SIG-M5 treated with dmso at 0.1 percent for 504 hours (cell line): ENCODE measurements at regions not wholly inside any gene's neighbourhood (a gene's known extent, or its start where the extent isn't known, plus 50 kb on each side); places are given as distances from the start of the nearest gene placed in this dataset.

Experiments used
- DNase-seq: peaks from one replicate; lab custom pipeline; 2025; ENCODE audit not compliant: unreplicated experiment; lab: John Stamatoyannopoulos, UW

DNA sequence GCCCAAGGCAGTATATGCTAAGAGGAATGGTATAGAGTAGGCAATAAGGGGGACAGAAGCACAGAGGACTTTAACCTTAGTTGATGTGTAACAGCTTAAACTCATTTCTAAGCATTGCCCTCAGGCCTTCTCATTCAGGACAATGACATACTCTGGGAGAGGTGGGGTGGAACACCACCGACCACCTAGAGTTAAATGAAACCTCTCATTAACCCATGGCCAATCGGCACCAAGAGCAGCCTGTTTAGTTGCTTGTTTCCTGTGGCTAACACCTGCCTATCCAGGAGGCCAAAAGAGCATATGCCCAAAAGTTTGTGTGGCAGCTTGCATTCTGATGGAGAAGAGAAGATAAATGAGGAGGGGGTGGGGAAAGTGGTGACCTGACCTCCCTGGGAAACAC is 50.0 kb downstream of the PABIR2 start:
- no peak for DNase-seq

DNA sequence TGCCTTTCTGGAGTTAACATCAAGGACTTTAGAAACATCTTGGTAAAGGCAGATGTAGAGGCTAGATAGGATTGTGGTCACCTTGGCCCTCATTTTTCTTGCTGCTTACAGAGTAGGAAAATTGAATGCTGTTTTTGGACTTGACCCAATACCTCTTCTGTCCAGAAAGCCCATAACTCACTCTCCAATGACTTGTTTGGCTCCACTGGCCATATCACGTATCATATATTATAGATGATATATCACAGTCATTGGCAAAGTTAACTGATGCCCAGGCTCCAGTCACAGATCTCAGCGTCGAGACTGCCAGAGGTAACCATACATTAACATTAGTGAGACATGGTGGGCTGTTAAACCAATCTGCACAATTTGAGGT is 50.6 kb downstream of the PABIR2 start:
- no peak for DNase-seq

DNA sequence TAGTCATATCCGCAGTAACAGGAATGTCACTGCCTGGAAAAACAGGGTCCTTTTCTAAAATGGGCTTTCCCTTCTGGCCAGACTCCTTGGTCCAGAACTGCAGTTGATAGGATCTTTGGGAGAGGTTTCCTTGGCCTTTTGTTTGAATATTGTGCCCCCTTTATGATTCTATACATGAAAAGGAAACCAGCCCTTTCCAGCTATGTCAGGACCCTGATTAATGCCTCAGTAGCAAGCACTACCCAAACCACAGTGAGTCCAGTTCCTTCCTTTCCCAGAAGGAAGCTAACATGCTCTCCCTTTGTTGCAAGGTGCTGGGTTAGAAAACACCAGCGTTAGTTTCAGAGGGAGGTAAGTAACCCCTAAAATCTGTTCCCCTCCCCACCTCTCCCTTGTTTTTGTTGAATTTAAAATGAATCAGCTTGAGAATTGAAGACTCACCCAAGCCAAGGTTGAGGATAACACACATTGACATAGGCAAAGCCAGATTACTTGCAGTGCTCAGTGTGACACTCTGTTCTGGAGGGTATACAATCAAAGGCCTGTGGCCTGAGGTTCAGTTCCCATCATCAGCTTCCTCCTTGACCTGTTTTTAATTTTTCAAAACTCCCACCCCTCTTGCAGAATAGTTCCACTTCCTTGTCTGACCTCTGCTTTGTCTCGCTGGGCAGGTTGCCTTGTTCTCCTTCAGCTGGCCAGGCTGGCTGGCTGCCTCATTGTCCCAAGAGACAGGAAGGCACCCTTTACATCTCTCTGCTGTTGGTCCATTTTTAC is 51.2 kb downstream of the PABIR2 start:
- peak; percentile 8 for DNase-seq

DNA sequence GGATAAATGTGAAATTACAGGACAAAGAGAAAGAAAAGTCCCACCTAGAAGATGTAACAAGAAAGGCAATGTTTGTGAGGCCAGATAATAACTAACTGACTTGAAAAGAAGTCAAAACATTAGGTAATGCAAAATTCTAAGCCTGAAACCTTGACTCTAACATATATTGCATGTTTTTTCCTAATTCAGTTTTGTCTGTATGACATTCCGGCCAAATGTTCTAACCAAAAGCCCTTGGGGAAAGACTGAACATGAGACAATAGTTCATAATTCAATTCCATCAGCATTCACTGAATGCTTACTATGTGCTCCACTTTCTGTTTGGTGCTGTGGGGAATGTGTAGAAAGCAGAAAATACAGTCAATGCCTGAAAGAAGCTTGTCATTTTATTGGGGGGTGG is 53.9 kb downstream of the PABIR2 start:
- no peak for DNase-seq

DNA sequence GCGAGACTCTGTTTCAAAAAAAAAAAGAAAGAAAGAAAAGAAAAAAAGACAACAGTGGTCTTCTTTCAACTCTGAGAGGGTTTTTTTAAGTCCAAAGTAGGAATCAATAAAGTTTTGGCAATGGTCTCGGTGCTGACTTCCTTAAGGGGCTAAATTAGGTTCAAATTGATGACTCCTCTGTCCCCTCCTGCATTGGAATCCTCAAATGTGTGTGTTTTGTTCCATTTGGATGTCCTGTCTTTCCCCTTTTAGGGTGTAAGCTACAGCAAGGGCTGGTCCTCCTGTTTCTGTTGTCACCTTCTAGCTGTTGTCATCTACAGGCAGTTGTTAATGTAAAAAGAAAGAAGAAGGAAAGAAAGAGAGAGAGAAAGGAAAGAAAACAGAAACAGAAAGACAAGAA is 54.4 kb downstream of the PABIR2 start:
- DNase-seq: no peak

DNA sequence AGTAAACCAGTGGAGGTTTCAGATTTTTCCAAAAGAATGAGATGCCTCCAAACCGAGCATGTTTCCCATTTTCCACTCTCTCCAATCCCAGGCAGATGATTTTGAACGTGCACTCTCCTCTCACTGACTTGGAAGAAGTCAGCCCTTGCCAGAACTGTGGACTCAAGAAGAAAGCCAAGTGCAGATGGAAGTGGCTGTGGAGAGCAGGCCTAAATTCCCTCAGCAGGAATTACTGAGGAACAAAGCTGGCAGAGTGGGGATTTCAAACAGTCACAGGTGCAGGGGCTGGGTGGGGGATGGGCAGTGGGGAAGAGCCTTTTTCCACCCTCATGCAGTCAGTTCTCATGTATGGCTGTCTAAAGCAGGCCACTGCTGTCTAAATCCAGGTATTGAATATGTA is 55.3 kb downstream of the PABIR2 start:
- no peak for DNase-seq

DNA sequence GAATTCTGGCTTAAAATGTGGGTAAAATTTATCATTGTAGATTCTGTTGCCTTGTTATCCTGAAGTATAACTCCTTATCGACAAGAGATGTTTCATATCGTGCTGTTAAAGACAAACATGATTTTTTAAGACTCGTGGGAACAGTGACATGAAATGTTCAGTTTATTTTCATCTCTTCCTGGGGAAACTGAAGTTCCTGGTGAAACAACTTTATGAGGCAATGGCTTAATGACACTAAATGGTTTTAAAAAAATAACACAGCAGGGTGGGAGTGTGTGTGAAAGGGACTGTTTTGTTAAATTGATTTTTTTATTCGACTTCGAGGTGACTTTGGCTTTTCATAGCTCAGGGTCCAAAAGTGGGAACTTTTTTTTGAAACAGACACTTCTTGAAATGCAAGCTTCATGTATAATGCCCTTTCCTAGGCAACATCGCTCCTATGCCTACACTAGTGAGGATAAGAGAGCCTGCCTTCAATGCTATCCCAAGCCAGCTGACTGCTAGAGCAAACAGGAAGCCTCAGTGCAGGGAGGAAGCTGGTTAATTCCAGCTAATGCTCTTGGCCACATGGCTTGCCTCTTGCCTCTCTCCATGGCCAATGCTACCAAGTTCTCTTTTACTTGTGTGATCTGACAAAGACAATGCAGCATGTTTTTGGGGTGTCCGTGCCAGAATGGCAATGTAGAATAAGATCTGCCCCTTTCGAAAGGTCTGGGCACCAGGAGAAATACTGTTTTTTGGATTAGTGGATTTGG is 57.8 kb downstream of the PABIR2 start:
- no peak for DNase-seq

DNA sequence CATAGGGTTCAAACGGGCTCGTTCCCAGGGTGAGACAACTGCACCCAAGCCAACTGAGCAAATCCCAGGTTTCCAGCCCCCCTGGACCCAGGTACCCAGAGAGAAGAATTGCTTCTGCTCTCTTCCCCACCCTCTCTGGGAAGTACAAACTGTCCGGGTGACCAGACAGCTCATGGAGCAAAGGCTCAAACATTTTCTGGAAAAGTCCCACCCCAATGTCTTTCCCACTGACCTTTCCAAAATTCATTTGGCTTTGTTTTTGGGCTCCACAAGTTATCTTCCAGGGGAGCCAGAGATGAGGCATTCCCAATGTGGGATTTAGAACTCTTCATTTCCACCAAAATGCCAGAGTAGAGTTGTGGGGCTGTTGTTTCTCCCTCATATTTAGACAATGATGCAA is 58.6 kb downstream of the PABIR2 start:
- DNase-seq: no peak

DNA sequence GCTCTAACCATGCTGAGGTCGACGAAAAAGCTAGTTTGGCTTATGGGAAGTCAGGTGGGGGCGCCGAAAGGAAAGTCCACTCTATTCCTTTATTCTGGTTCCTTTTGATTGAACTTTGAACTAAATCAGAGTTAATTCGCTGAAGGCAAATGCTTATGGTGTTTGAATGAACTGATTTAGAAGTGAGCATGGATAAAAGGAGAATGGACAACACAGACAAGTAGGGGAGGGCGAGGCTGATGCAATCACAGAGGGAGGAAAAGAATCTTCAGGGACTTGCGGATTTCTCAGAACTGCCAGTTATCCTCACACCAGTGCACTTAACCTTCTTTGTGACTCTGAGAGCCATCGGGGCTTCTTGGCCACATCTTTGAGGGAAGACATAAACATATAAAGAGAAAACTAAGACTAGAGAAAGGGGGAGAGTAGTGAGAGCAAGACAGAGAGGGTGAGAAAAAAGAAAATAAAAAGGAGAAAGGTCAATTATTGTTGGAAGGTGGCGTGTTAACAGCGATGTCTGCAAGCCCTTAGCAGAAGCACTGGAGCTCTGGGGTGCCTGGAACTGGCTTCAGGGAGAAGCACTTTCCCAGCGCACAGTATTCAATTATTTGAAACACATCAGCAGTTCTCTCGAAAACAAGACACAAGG is 59.2 kb downstream of the PABIR2 start:
- DNase-seq: no peak

DNA sequence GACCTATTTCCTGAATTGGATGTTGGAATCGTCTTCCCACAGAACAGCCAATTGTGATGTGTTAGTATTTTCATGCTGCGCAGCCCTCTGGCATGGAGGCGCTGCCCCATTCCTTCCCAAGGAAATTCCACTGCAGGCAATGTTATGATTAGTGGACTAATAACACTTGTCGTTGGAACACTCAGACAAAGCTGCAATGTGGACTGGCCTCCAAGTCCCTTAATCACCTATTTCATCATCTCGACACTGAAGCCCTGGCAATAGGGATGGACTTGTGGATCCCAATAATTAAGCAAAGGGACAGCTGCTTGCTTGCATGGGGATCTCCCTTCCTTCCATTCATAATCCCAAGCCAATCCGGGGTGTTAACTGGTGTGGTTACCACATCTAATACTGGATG is 59.9 kb downstream of the PABIR2 start:
- DNase-seq: no peak

DNA sequence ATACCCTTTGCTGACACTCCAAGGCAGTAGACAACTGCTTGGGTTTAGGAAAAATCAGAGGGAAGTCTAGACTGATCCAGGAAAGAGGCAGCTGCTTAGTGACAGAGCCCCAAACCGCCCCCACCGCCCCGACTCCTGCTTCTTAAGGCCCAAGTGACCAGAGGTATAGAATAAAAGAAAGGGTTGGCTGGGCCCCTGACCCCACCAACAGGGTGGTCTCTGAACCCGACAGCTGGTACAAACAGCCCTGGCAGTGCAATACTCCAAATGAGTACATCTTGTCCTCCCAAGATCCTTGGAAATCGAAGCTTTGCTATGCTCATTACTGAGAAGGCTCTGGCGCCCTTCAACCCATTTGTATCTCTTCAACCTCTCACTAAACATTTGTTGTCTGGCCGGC is 60.6 kb downstream of the PABIR2 start:
- no peak for DNase-seq

DNA sequence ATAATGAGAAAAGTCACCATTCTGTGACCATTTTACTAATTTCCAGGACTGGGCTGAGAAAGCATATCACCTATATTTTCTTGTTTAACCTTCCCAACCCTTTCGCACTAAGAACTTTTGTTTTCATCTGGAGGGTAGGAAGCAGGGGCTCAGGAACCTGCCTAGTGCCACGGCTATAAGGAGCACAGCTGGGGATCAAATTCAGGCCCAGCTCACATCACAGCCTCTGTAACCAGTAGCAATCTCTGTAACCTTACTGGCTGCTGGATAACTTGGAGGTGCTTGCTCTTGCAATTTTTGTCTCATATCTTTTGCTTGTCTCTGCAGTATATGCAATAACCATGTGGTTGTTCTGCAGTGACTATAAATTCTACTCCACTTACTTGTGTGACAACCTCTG is 62.0 kb downstream of the PABIR2 start:
- no peak for DNase-seq

DNA sequence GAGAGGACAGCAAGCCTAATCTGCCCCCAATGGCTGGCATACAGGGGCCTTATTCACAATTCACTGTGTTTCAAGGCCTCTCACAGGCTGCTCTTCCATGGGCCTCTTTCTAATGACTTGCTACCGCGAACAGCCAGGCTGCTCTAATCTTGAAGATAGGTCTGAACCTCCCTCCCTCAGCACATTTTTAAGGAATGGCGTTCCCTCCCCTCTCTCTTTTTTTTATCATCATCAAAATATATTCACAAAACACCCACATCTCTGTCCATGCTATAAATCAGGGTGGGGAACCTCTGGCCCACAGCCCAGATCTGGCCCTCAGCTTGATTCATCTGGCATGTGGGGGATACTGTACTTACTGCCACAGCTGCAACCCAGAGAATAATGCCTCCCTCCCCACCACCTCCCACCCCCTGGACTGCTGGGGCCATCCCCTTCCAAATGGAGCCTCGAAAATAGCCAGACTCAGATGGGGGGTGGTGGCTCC is 62.5 kb downstream of the PABIR2 start:
- no peak for DNase-seq

DNA sequence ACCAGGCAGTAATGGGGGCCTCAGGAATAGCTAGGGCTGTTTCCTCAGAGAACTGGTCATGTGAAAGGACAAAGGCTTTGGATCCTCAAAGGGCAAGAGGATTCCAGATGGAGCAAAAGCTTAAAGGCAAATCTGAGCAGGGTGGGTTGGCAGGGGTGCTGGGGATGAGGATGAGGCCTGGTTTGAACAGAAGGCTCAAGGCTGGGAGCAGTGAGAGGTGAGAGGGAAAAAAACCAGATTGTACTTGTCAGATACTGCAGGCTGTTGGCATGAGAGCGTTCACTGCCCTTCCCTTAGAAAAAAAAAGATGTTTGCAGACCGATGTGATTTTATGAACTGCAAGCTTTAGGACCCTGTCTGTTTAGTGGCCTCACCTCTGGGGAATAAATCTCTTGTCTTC is 63.4 kb downstream of the PABIR2 start:
- DNase-seq: no peak

DNA sequence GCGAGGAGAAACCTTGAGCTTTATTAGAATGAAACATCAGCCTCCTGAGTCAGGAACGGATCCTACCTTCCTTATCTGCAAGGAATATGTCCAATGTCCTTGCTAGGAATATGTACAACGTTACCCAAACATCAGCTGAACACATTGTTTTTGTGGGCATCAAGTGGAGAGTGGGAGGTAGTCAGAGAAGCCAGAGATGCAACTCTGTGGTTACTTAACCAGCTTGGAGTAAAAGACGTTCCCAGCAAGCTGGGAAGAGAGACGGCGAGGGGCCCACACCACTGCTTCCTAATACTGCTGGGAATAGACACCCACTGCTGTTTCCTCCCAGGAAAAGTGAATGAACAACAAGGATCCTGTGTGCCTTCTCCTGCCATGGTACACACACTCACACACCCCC is 64.3 kb downstream of the PABIR2 start:
- no peak for DNase-seq

DNA sequence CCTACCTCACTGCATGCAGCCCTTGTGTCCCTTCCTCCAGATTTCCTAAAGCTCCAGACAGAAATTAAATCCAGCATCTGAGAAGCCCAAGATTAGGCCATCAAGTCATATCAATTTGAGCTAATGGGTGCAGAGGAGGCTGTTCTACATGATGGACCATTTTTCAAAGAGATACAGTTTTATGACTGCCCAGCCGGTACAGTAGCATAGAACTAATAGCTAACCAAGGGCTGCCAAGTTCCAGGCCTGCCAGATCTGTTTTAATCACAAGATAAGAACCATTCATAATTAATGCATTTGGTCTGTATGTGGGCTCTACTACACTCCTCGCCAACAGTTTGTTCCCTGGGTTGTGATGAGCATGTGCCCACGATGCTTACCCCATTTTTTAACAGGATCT is 64.9 kb downstream of the PABIR2 start:
- no peak for DNase-seq

DNA sequence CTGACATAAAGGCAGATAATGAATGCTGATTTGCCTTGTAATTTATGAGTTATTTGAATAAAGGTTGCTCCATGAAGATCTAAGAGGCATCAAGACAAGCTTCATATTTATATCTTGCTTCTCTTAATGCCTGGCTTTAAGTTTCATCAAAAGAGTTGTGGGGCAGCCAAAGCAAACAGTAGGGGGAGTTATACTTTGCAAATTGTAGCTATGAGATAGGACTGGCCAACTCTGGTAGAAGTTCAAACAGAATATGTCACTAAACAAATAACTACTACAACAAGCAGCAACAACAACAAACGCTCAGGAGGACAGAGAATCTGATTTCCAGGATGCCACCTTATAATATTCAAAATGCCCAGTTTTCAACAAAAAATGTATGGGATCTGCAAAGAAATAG is 69.1 kb upstream of the PLAC1 start:
- peak; percentile 15 for DNase-seq

DNA sequence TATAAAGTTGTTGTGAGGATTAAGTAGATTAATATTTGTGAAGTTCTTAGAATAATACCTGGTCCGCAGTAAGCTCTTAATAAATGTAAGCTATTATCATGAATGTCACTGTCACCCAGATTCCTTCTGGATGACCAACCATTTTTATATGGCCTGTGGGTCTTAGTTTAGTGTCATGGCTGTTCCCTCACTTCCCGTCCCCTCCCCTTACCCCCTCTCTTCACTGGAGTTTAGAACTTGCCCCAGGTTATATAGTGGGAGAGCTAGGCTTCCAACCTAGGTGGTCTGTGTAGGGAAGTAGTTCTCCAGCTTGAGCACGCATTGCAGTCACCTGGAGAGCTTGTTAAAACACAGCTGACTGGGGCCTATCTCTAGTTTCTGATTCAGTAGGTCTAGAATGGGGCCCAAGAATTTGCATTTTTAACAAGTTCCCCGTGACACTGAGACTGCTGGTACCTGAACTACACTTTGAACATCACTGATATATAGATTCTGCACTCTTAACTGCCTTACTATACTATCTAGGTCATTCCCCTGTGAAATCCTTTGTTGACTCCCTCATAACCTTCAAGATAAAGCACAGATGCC is 66.9 kb upstream of the PLAC1 start:
- no peak for DNase-seq

DNA sequence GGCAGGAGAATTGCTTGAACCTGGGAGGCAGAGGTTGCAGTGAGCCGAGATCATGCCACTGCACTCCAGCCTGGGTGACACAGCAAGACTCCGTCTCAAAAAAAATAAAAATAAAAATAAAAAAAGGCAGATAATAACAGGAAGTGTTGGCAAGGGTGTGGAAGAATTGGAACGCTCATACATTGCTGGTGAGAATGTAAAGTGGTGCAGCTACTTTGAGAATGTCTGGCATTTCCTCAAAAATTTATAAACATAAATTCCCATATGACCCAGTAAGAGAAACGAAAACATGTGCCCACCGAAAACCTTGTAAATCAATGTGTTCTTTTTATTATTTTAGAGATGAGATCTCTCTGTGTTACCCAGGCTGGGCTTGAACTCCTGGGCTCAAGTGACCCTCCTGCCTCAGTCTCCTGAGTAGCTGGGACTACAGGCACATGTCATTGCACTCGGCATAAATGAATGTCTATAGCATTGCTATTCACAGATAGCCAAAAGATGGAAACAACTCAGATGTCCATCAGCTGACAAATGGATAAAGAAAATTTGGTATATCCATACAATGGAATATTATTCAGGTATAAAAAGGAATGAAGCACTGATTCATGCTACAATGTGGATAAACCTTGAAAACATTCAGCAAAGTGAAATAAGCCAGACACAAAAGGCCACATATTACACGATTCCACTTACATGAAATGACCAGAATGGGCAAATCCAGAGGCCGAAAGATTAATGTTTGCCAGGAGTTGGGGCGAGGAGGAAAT is 63.7 kb upstream of the PLAC1 start:
- no peak for DNase-seq

DNA sequence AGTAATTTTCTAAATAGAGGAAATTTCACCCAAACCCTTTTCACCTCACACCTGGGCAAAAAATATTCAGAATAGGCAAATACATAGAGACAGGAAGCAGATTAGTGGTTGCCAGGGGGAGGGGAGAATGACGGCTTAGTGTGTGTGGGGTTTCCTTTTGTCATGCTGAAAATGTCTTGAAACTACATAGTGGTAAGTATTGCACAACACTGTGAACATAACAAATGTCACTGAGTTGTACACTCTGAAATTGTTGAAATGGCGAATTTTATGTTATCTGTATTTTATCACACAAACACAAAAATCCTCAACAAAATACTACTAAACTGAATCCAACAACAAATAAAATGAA is 60.7 kb upstream of the PLAC1 start:
- DNase-seq: peak; percentile 27
